GM18508 (cell line): ENCODE measurements at regions not wholly inside any gene's neighbourhood (a gene's known extent, or its start where the extent isn't known, plus 50 kb on each side); places are given as distances from the start of the nearest gene placed in this dataset.
A peak's percentile ranks its signal among the peaks of the same experiment; 100 is the strongest.
"Not testable (repeated sequence)": the region's sequence is repeated elsewhere in the genome, so short reads cannot be mapped to it uniquely, and the experiment has no call there.

Experiments used
- ATAC-seq: cut with Tn5 transposase; IDR thresholded peaks from one replicate; pipeline ENCODE4 v1.9.1; 2021; ENCODE audit warnings: moderate number of reproducible peaks; ENCODE audit not compliant: insufficient read depth, unreplicated experiment

GRCh38 chr20:53873230-53873604 is 197.2 kb downstream of the BCAS1 start:
- no peak for ATAC-seq

- ATAC-seq, result peak; percentile 52
These were observed 197.7 kb downstream of the BCAS1 start for GRCh38 chr20:53872561-53873229.

GRCh38 chr20:53872081-53872541 is 198.3 kb downstream of the BCAS1 start:
- no peak for ATAC-seq

- ATAC-seq, result no peak
These were observed 198.9 kb downstream of the BCAS1 start for GRCh38 chr20:53871541-53871940.

- ATAC-seq, result no peak
These were observed 199.7 kb downstream of the BCAS1 start for GRCh38 chr20:53870426-53871315.

GRCh38 chr20:53869466-53870258 is 200.7 kb downstream of the BCAS1 start:
- ATAC-seq, result no peak

GRCh38 chr20:53867741-53868351 is 202.5 kb downstream of the BCAS1 start:
- no peak for ATAC-seq

GRCh38 chr20:53866794-53867740 is 203.3 kb downstream of the BCAS1 start:
- ATAC-seq, result no peak

GRCh38 chr20:53865901-53866793 is 204.2 kb downstream of the BCAS1 start:
- ATAC-seq, result no peak

- not testable (repeated sequence) for ATAC-seq
These were observed 205.4 kb downstream of the BCAS1 start for GRCh38 chr20:53864765-53865683.

GRCh38 chr20:53863923-53864641 is 206.3 kb downstream of the BCAS1 start:
- ATAC-seq, result not testable (repeated sequence)

GRCh38 chr20:53863535-53863922 is 206.9 kb downstream of the BCAS1 start:
- not testable (repeated sequence) for ATAC-seq

GRCh38 chr20:53863039-53863438 is 207.4 kb downstream of the BCAS1 start:
- ATAC-seq, result not testable (repeated sequence)

- ATAC-seq, result not testable (repeated sequence)
These were observed 207.9 kb downstream of the BCAS1 start for GRCh38 chr20:53862490-53862889.

GRCh38 chr20:53862136-53862397 is 208.3 kb downstream of the BCAS1 start:
- ATAC-seq, result not testable (repeated sequence)

- ATAC-seq, result no peak
These were observed 210.7 kb downstream of the BCAS1 start for GRCh38 chr20:53859684-53860083.

- not testable (repeated sequence) for ATAC-seq
These were observed 211.4 kb downstream of the BCAS1 start for GRCh38 chr20:53859009-53859408.
